NCI-H1092 treated with DMSO at 0.1 percent for 48 hours (cell line): ENCODE measurements at regions not wholly inside any gene's neighbourhood (a gene's known extent, or its start where the extent isn't known, plus 50 kb on each side); places are given as distances from the start of the nearest gene placed in this dataset.

Experiments used
- DNase-seq: peaks from one replicate; lab custom pipeline; 2025; lab: John Stamatoyannopoulos, UW

DNA sequence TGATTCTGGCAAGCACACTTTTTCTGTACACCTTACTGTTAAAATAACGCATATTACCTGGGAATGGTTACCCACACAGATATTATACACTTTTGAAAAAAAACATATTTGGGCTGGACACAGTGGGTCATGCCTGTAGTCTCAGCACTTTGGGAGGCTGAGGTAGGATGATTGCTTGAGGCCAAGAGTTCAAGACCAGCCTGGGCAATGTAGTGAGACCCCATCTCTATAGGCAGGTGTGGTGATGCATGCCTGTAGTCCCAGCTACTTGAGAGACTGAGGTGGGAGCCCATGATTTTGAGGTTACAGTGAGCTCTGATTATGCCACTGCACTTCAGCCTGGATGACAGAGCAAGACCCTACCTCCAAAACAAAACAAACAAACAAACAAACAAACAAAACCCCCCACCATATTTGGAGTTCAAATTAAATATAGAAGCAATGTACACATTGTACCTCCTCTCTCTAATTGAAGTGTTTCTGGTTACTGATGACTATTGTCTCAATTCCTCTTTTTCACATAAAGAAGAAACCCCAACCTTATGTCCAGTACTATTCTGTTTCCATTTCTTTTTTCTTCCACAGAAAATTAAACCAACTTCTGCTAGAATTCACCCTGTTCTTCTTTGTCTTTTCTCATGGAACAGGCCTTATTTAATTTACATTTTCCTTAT lies 152.6 kb upstream of the UMPS start:
- DNase-seq: no peak

DNA sequence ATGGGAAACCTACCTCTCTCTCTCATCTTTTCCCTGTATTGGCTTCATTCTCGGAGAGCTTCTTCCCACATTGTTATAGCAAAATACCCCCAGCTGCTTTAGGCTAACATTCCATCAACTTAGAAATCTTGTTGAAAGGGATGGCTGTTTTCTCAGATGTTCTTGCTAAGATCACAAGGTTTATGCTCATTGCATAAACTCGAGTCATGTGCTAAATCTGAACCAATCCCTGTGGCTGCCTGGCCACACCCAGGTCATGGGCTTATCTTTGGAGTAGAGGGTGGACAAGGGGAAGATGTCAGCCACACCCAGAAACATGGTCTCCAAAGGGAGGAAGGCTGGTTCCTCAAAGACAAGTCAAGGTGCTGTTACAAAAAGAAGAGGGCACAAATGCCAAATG lies 150.6 kb upstream of the UMPS start:
- DNase-seq: no peak

DNA sequence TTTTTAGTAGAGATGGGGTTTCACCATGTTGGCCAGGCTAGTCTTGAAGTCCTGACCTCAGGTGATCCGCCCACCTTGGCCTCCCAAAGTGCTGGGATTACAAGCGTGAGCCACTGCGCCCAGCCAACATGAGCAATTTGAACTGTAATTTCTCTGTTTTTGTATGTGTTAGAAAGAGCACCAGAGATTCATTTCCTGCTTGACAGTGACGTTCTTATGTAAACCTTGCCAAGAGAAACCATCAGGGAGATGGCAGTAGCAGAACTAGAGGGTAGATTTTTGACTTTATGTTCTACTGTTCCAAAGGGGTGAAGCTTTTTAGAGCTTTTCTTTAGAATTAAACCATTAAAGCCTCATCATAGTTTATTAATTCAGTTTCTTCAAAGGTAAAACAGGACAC lies 148.1 kb upstream of the UMPS start:
- DNase-seq: no peak

DNA sequence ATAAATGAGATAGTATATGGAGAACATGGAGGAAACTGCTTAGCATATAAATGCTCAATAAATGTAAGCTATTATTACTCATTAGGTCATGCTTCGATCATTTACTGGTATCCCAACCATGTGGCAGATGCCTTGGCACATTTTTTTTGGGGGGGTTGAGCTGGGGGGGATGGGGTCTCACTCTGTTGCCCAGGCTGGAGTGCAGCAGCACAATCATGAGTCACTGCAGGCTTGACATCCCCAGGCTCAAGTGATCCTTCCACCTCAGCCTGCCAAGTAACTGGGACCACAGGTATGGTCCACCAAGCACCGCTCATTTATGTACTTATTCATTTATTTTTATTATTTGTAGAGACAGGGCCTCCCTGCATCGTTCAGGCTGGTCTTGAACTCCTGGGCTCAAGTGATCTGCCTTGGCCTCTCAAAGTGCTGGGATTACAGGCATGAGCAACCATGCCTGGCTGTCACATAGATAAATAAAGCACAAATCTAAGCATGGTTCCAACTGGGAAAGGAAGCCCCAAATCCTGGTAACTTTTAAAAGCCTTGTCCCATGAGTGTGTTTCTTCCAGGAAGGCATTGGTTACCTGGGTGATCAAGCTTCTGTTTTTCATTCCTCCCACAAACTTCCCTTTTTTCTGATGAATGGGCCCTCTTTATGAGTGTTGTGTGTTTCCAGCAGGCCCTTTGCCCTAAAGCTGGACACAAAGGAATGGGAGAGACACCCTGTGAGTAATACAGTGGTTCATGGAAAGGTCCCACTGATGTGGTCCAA lies 147.4 kb upstream of the UMPS start:
- DNase-seq: no peak

DNA sequence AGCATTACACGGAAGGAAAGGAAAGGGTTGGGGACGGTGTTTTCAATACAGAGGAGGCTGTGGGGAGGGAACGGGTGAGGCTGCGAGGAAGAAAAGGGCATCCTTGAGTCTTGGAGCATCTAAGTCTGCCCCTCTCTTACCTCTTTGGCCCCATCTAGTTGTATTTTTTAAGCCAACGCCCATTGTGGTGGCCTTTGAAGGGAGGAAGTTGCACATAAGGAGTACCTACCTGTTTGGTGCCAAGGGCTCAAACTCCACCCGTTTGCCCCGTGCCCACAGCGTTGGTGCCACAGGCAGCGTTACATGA lies 146.1 kb upstream of the UMPS start:
- no peak for DNase-seq

DNA sequence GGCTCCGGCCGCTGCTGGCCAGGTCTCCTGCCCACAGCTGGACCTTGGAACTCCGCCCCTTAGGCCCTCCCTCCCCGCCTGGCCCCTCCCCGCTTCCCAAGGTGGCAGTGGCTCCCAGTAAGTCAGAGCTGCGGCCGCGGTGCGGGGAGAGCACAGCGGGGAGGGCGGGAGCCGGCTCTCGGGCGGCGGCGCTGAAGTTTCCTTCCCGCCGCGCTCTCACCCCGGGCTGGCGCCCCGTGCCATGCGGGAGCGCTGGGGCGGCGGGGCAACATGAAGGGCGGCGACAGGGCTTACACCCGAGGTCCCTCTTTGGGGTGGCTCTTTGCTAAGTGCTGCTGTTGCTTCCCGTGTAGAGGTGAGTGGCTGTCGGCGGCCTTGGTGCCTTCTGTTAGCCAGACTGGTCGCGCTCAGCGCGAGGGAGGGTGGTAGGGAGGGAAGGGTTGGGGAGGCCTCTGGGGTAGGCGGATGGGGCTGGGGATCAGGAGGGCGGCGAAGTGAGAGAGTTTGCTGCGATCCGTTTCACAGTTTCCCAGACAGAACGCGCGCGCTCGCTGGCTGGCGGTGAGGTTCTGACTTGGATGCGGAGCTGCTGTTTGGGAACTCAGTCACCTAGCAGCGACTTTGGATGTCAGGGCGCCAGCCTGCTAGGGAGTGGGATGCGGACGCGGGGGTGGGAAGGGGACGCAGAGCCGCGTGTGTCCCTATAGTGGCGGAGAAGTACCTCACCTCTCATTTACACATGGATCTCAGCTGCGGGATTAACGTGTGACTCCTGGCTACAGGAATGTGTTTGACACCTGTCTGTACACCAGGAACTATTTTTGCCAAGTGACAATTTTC lies 145.5 kb upstream of the UMPS start:
- DNase-seq: no peak

DNA sequence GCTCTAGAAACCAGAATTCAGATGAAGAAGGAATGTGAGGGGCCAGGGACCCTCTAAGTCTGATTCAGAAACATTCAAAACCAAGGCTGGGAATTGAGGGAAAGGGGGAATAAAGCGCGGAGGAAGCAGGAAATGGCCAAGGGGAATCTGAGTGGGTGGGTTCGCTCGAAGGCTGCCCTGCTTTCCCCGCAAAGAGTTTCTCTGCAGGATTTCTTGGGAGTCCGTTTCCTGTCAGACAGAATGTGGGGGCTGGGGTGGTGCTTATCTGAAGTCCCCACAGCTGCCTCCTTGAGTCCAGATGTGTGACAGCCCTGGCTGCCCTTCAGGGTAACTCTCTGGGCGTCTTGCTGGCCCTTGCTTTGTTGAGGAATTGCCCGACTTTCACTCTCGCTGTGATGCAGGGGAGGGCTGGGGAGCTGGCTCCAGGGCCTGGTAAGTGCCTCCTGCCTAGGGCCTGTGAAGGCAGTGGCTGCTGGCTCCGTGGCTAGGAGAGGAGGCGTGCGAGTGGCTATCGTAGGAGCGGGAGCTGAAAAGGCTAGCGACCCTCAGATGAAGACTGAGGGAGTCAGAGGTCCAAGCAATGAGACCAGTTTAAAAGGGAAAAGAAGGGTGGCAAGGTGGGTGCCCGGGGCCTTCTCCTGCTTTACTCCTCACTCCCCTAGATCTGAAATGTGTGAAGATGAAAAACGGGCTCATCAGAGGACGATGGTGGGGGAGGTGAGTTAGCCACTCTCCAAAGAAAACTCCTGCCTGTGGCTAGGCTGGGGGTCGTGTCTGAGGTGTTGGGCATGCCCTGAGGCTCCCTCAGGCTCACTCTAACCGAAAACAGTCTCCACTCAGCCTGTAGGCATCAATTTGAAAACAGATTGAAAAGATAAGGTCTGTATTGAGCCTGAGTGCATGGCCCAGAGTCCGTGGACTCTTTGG lies 143.9 kb upstream of the UMPS start:
- no peak for DNase-seq

DNA sequence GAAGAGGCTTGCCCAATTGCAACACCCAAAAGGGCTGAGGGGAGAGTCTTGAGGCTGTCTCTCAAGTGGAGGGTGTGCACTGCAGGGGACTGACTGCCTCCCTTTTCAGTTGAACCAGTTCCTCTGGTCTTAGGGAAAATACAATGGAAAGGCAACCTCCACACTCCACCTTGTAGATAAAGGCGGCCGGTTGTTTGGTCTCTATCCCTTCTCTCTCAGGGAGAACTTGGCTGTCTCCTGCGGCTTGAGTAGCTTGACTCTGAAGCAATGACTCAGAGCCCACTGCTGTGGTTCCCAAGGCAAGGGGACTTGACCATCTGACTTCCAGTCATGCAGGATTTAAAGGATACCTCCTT lies 143.2 kb upstream of the UMPS start:
- no peak for DNase-seq

DNA sequence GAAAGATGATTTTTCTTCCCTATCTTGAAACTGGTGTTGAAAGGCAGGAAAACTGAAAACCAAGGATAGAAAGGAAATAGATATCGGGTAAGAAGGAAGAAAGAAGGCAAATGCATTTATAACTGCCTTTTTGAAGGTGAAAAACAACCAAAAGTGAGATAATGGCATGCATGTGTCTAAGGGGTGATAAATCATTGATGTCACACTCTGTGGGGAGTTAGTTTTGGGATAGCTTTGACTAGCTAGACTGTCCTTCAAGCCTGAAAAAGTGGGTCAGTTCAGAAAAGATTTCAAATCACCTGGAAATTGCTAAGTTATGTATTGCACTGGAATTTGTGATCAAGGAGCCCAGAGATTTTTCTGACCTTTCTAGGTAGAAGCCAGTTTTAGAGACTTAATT lies 142.2 kb upstream of the UMPS start:
- DNase-seq: no peak

DNA sequence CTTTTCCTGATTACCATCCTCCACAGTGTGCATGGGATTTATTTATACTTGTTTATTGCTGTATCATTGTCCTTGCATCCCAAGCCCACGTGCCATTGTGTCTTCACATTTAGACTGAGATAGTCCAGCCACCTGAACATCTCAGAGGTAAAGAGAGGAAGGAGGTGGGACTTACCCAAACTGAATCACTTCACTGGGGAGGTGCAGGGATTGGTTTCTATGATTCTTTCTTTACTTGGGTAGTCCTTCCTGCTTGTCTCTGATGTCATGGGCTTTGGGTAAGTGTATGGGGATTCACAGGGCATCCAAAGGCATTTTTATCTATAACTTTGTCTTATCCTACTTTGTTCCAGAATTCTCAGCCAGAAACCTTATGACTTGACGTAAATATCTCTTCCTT lies 141.5 kb upstream of the UMPS start:
- no peak for DNase-seq

DNA sequence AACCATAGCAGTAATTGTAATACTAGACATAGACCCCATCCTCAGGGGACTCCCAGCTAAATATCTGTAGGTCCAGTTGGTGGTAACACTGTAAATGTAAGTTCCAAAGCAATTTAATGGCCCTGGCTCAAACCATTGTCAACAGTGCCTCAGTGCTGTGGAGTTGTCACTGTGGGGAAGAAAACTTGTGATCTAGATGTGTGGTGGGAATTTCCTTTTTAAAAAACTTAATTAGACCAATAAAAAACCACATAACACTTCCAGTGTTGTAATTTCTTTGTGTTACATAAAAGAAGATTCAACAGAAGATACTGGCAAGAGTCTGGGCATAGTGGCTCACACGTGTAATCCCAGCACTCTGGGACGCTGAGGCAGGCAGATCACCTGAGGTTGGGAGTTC lies 138.6 kb upstream of the UMPS start:
- DNase-seq: no peak

DNA sequence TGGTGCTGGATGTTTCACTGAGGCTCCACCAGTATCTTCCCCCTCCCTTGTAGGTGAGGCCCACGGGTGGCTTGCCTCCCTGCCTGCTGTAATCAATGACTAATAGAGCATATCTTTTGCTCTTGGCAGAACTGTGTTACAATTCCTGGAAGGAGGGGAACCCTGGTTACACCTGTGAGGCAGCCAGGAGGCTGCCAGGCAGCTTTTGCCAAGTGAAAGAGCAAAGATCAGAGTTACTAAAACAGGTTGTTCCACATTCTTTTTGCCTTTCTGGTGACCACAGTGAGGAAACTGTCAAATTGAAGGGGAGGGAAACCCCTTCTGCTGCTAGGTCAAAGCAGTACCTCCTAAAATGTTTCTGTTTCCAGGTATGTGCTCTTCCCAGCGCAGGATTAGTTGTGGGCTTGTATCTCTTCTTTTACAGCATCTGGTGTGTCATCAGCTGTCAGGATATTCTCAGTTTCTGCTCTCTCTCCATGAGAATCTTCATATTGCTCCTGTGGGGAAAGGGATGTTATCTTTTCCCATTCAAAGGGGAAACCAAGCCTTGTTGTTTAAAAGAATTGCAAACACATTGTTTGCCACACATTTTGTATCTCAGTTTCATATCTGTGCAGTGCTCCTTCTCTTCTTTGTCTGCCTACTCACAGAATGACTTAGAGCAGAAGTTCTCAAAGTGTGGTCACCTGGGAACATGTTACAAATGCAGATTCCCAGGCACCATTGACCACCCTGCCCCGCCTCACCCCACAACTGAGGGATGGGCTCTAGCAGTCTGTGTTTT lies 137.4 kb upstream of the UMPS start:
- no peak for DNase-seq

DNA sequence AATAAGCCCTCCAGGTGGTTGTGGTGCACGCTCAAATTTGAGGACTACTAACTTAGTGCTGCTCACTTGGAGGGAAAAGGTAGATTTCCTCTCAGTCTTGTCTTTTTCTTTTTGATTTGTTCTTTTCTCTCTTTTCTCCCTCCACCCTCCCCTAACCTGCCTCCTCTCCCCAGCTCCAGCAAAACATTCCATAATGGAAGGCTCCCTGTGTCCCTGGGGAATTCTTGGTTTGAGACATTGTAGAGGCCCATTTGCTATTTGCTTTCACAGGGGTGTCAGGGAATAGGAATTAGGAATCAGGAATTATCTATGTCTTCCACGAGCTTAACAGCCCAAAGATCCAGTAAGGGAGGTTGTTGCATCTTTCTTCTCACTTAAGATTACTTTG lies 136.8 kb upstream of the UMPS start:
- DNase-seq: no peak

DNA sequence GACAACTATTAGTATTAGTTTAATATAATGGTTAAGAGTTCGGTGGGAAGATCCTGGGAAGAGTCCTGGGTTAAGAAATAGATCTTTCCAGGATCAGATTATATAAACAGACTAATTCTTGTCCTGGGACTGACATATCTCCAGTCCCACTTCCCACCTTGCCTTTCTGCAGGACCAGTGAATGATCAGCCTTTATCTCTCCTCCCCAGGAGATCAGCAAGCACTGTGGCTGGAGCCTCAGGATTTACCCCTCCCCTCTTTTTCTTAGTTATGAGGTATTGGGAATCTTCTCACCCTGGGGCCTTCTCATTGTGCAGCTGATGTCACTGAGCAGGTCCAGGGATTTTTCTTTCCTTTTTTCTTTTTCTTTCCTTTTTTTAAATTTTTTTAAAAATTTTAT lies 135.7 kb upstream of the UMPS start:
- DNase-seq: no peak

DNA sequence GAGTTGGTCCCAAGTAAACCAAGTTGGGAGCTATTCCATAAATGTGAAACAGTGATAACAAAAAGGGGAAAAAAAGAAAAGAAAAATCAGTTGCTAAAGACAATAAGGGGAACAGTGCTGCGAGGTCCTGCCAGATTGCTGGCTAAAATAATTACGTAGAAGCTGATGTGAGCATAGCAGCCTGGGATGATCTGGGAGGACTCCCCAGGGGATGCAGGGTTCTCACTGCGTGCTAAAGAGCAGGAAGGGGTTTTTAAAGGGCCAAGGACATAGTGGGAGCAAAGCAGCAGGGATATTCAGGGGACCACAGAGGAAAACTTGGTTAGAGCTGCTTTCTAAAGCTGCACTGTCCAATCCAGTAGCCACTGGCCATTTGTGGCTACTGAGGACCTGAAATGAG lies 133.0 kb upstream of the UMPS start:
- DNase-seq: no peak

DNA sequence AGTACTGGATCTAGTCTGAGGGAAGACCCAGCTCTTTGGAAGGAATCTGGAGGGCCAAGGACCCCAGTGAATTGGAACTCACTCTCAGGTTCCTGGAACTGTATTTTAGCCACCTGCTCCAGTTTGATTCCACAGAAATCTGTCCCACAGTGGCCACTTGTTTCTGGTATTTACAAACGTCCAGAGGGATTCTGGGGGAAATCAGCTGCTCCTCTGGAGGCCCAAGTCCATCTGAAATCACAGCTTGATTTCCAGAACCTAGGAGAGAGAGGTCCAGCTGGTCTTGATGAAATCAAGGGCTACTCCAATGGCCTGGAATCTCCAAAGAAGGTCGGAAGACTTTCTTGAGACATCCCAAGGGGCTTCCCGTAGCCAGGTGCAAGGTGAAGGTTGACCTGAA lies 132.3 kb upstream of the UMPS start:
- no peak for DNase-seq

DNA sequence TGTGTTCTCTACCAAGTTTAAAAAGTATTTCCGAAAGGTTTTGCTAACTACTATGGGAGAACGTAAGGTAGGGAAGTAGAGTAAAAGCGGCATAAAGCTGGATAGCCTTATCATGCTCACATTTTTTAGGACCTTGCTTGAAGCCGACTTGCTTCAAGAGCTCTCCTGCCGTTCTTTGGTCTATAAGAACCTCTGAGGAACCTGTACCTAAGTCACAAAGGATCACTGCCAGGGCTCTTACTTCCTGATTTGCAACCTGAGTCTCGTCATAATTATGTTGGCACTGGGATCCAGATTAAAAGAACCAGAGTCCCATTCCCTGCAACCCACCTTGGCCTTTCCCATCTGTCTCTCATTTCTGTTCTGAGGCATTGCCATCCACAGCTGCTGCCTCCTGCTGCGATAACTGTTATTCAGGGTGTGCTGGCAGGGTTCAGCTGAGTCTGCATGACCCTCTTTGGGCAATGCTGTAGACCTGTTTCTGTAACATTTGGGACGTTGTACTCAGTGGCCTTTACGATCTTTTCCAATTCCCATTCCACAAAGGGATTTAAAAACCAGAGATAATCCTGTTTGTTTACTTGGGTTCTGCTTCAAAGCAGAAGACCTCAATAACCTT lies 131.0 kb upstream of the UMPS start:
- DNase-seq: no peak

DNA sequence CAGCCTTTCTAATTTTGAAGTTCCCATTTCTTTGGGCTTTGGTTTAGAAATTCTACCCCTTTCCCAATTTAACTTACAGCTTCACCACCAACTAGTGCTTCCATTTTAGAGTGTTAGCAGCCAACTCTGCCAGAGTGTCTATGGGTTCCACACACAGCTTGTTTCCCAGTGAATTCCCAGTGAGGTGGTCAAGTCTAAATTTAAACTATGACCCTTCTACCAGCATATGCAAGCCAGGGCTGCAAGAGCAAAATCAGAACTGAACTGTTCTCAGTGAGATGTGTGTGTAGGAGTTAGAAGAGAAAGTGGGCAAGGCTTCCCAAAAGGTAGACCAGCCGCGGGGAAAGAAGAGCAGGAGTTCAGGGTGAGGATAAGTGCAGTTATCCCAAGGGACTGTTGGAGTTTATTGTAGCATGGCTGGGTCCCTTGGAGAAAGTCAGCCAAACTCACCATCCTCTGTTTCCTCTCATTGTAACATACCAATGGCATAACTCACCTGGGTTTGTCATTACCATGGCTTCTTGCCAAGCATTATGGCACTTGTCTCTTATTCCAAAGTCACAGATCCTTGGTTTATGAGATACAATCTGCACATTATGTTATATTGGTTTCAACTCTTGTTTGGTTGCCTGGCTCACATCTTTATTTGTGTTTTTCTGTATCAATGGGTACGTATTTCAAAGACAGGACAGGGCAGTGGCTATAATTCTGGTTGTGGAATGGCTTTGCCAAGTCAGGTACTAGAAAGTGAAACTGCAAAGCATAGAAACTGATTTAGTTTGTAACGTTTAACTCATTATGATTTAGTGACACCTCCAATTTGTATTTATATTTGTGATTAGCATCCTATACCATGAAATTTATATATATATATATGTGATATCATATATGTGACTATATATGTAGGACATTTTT lies 130.2 kb upstream of the UMPS start:
- DNase-seq: no peak

DNA sequence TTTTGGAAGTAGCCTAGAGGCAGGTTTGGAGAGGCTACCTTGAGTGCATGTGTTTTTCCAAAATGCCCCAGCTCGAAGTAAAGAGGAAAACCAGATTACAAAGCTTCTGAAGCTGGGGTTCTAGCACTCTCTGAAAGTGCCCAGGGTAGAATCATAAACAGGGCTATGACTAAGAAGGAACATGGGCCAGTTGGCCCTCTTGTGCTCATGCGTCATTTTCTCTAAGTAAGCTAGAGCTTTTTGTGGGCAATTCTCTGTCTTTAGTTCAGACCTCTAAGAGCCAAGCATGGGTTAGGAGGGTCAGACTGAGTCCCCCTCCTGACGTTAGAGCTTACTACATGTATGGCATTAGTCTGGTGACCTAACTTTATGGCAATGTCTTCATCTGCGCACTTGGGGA lies 129.5 kb upstream of the UMPS start:
- no peak for DNase-seq

DNA sequence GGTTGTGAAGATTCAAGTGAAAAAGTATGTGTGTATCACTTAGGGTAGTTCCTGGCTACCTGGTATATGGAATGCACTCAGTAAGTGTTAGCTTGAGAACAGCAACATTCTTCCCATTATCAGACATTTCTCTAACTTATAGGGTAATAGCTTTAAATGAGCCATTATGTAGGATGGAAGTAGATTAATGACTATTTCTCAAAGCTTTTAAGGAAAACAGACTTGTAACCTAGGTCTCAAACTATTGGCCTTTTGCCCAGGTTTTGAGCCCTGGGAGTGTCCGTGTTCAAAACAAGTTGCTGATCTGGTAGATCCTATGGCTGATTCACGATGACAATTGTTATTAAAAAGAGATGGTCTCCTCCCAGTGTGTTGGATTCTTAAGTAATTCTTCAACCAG lies 129.1 kb upstream of the UMPS start:
- no peak for DNase-seq
